ENCODE measurements at regions not wholly inside any gene's neighbourhood (a gene's known extent, or its start where the extent isn't known, plus 50 kb on each side); places are given as distances from the start of the nearest gene placed in this dataset.
"Not testable (repeated sequence)": the region's sequence is repeated elsewhere in the genome, so short reads cannot be mapped to it uniquely, and the experiment has no call there.

DNA sequence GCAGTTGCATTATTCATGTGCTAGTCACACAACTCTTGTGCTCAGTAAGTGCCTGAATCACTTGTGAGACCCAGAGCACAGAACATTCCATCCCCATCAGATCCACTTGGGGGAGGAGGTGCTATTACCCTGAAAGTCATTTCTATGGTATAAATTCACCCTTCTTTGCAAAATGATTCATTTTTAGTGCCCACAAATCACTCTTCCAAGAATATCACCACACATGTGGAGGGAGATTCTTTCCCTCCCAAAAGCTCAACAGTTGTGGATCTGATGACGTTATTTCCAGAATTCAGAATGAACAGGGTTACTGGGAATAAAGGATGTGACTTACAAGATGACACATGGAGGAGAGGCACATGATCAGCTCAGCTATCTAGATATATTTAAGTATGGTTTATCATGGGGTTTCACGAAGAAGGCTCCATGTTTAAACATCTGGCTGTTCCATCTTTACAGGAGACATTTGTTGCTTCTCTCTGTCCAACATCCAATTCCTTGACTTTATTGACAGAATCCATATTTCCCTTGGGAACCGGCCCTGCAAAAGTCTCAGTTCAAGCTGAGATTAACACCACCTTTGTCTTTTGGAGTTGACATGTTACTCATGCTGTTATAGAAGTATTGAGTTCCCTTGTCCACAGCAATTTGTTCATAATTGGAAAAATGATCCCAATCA is 214.2 kb upstream of the PROK2 start:
- no peak for DNase-seq (ENCODE audit: low read depth)

DNA sequence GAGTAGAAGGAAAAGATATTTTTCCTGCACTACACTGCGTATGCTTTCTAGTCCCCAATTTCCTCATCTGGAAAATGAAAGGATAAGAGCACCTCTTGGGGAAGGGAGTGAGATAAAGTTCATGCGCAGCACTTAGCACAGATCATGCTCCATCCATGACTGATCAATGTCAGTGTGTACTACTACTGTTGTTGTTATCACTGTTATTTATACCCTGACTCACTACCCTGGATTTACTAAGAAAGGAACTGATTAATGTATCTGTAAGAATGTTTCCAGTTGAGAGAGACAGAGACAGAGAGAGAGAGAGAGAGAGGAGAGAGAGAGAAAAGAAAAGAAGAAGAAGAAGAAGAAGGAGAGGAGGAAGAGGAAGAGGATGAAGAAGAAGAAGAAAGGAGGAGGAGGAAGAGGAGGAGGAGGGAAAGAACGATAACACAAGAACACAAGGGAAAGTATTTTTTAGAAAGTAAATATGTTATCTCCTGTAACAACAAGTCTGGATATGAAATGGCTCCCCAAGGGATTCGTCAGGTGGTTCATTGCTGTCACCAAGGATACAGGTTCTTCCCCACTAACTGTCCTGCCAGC is 212.2 kb upstream of the PROK2 start:
- DNase-seq (ENCODE audit: low read depth): no peak

DNA sequence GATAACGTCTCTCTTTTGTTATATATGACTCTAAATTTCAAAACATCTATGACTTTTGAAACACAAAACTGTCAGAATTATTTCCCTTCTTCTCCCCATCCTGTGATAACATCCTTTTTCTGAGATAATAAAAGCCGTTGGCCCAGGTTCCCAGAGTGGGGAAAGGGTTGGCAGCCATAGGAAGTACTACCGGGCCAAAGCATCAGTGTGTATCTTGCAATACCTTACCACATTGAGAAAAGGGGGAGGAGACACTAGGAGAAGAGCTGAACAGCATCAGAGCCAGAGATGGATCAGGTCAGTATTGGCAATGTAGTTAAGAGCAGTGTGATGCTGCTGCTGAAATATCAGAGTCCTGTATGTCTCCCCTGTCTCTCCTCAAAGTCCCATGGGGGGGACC is 210.0 kb upstream of the PROK2 start:
- DNase-seq (ENCODE audit: low read depth): no peak

DNA sequence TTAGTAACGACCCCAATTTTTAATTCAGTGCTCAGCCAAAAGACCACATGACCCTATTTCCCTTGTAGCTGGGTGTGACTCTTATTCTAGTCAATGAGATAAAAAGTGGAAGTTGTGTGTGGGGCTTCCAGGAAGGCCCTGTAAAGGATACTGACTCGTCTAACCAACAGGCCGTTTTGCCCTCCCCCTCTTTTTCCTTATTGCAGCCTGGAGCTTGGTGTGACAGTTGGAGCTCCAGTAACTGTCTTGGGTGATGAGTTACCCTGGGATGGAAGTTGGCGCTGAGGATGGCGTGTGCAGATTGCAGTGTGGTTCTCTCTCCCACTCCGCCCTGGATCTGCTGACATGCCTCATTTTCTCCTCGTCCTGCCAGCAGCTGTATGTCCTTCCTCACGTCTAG is 209.3 kb upstream of the PROK2 start:
- no peak for DNase-seq (ENCODE audit: low read depth)

DNA sequence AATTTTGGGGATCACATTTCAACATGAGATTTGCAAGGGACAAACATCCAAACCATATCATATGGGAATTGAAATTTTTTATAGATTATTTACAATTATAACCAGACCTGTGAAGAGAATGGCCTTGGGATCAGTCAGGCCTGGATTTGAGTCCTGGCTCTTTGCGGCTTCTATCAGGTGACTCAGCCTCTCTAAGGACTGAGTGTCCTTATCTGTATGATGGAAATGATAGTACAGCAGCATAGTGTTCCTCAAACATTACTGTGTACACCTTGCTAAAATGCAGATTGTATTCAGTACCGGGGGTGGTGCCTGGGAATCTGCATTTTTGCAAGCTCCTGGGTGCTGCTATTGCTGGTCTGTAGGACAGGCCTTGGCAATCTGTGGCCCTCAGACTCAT is 206.7 kb upstream of the PROK2 start:
- DNase-seq (ENCODE audit: low read depth): no peak

DNA sequence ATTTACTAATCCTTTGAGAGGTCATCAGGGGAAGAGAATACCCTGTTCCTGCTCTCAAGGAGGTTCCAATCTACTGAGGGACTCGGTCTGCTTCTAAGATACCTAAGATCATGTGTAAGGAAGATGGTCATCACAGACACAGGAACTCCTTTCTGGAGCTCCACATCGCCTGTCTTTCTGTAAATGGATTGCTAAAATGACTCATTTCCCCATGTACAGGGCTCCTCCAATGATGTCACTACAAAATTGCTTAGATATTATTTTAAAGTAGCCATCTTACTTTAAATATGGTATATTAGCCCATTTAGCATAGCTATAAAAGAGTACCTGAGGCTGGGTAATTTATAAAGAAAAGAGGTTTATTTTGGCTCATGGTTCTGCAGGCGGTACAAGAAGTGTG is 206.1 kb upstream of the PROK2 start:
- no peak for DNase-seq (ENCODE audit: low read depth)

DNA sequence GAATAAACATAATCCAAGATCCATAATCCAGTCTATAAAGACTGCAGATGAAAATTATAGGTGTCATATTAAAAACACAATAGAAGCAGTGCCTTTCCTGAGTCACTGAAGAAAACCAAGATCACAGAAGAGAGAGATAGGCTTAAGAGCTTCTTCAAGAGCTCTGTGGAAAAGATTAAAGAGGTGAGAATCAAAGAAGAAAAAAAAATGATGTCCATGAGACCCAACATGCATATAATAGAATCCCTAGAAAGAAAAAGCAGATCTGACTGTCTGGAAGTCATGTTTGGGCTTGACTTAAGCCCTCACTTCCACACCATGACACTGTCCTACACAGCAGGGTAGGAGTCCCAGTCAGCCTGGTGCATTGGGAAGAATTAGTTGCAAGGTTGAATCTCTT is 205.6 kb upstream of the PROK2 start:
- DNase-seq (ENCODE audit: low read depth): no peak

DNA sequence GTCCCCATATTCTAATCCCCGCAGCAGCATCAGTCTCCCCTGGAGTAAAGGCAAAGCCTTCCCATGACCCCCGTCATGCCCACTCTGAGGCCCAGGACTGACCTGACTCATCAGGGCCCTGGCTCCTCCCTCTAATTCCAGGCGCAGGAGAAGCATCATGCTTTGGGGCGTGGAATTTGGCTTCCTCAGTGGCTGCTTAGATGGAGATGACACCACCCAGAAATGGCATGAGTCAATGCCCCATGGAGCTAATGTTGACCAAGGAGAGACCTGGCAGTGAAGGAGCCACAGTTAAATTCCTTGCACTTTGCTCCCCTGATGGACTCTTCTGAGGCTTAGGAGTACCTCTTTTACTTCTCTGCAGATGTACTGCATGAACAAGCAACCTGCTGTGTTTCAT is 204.2 kb upstream of the PROK2 start:
- DNase-seq (ENCODE audit: low read depth): no peak

DNA sequence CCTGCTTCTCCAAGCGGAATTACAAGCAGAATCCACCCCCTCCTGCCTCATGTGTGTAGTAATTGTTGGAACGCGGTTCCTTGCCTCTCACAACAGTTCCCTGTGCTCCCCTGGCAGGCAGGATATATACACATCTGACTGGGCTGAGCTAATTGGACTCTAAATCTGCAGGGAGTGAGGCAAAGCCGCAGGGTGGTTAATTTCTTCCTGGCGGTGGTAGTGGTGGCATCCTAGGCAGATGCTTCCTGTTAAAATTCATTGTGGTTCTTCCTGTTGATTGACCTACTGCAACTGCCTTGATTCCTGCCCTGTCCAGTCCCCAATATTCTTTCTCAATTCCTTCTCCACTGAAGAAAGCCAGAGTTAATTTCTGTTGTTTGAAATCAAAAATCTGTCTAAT is 202.9 kb upstream of the PROK2 start:
- no peak for DNase-seq (ENCODE audit: low read depth)

DNA sequence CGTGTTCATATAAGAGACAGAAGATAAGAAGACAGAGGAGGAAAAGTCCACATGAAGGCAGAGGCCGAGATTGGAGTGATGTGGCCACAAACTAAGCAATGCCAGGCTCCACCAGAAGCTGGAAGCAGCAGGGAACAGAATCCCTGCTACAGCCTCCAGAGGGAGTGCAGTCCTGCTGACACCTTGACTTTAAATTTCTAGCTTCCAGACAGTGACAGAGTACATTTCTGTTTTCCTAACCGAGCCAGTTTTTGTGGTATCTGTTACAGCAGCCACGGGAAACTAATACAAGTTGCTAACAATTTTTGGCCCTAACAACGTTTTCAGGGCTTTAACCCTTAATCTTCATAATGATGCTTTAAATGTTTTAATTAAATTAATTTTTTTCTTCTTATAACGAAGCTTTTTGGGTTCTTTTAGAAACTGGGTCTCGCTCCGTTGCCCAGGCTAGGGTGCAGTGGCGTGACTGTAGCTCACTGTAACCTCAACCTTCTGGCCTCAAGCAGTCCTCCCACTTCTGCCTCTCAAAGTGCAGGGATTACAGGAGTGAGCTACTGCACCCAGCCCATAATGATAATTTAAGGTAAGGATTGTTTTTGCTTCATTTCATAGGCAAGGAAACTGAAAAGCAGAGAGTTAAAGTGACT is 202.3 kb upstream of the PROK2 start:
- DNase-seq (ENCODE audit: low read depth): no peak

DNA sequence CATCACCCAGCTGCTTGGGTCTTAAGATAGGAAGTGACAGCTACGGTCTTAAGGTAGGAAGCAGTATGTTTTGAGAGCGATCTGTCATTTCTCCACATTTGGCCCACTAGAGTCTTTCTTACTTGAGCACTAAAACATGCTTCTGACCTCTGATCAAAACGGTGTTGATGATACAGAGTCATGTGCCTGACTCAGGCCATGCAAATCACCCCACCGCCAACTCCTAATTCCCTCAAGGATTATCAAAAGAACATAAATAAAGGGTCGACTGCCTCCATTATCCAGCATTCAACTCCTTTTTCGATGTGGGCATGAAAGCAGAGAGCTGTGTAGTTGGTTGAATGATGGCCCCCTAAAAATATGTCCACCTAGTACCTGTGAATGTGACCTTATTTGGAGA is 201.7 kb upstream of the PROK2 start:
- no peak for DNase-seq (ENCODE audit: low read depth)

DNA sequence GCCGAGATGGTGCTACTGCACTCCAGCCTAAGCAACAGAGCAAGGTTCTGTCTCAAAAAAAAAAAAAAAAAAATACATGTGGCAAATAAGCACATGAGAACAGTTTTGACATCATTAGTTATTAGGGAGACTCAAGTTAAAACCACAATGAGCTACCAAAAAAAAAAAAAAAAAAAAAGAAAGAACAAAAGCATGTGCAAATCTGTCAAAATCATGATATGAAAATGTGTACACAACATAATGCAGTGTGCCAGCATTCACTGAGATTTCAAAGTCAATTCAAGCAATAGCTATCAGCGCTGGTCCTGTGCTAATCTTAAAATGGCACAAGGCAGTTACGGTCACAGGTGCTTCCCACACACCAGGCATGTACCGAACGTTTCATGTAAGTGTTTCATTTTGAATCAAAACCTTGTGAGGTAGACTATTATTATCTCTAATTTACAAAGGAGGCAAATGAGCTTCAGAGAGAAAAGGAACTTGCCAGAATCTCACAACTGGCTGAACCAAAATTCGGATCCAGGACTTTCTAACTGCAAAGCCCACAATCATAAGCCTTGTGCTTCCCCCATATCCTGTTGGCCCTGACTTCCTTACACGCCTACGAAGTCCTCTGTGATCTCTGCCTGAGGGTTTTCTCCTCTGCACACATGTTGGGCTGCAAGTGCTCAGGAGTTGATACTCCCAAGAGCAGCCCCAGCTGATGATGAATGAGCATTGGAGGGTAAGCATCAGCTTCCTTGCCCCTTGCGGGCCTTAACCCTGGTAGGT is 200.1 kb upstream of the PROK2 start:
- no peak for DNase-seq (ENCODE audit: low read depth)

DNA sequence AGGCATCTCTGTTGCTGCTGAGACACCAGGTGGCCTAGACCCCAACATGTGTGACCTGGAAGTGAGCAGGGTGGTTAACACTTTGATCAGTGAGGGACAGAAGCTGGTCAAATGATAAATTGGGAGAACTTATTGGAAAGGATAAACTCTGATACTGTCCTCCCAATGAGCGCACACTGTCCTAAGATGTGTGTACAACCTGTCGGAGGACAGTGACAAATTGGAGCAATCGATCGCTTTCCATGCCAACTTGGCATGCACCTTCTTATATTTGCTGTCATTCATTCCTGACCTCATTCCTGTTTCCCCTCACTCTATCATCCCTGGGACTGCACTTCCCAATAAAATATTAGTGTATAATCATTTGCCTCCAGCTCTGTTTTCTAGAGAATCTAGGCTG is 198.7 kb upstream of the PROK2 start:
- no peak for DNase-seq (ENCODE audit: low read depth)

DNA sequence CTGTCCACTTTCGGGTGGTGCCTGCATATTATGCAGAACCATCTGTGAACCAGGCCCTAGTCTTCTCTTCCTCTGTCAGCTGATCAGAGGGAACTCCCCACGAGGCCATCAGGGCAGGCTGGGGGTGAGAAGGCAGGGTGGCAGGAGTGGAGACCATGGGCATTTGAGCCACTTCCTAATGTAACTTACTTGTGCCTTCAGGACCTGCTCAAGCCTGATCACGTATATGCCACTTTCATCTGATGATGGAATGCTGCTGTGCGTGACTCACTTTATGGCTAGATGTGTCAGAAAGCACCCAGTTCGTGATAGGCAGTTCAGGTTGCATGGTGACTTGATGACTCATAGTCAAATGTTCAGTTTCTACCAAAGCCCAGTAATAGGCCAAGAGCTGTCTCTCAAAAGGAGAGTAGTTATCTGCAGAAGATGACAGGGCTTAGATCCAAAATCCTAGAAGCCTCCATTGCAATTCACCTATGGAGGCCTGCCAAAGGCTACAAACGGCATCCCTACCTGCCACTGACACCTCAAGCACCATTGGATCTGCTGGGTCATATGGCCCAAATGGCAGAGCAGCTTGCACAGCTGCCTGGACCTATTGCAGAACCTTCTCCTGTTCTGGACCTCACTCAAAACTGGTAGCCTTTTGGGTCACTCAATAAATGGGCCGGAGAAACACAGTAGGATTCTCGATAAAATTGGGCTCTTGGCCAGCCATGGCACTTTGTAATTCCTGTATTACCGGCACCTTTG is 197.7 kb upstream of the PROK2 start:
- DNase-seq (ENCODE audit: low read depth): not testable (repeated sequence)

DNA sequence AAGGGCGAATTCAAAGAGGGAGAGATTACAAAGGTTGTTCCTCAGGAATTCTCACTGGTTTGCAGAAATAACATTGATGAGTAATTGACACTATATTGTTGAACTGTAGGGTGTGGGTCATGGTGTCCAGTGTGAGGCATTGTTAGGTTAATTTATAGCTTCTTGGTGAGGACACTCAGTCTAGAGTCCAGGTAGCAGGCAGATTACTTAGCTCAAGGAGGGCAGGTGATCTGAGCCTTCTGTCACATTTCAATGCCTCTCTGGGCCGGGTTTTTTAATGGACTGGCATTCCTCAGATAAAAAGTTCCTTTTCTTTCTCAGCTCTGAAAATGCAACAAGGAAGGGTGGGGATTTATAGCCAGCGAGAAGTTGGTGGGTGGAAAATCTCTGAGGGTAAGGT is 194.2 kb upstream of the PROK2 start:
- no peak for DNase-seq (ENCODE audit: low read depth)

DNA sequence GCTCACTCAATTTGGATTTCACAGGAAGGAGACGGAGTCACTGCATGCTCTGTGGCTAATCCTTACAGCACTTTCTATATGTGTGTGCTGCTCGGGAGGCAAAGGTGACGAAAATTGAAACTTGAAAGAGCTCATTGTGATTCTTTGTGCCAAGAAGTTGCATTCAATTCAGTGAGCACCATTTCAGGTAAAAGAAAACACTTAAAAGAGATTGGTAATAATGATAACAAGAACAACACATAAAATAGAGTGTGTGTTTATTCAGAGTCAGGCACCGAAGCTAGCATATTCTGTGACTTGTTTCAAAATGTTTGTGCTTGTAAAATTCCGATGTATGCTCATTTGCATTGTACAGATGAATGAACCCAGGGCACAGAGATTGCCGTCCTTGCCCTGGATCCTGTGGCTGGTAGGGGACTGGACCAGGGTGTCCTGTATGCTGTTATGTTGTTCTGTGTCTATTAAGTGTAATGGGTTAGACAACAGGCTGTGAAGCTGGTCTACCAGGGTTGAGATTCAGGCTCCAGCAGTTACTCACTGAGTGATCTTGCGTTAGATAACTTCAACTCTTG is 193.3 kb upstream of the PROK2 start:
- no peak for DNase-seq (ENCODE audit: low read depth)

DNA sequence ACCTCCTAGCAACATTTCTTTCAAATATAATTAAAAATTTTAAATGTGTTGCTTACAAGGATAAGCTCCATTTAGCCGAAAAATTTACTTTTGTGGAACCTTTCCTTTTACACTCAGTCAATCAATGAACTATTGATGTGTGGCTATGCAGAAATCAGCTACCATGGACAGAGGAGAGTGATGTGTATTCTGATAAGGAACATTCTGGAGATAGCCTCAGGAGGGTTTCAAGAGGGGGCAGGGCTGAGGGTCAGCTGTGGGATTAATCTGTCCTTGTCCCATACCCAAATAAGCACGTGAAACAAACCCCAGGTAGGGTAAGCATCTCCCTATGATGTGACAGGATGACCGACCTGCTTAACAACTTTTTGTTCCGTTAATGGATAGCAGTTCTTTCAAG is 192.6 kb upstream of the PROK2 start:
- DNase-seq (ENCODE audit: low read depth): no peak

DNA sequence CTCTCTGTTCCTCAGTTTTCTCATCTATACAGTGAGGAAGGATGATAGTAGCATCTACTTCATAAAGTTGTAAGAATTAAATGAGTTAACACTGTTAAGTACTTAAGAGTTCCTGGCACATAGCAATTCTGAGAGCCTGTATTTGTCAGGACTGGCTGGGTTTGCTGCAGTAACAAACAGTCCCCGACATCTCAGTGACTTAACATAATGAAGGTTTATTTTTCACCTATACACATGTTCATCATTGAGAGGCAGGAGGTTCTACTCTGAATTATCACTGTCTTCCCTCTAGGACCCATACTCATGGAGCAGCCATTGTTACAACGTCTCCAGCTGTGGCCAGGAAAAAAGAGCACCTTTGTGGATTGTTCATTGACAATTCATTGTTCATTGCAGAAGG is 190.6 kb upstream of the PROK2 start:
- no peak for DNase-seq (ENCODE audit: low read depth)

DNA sequence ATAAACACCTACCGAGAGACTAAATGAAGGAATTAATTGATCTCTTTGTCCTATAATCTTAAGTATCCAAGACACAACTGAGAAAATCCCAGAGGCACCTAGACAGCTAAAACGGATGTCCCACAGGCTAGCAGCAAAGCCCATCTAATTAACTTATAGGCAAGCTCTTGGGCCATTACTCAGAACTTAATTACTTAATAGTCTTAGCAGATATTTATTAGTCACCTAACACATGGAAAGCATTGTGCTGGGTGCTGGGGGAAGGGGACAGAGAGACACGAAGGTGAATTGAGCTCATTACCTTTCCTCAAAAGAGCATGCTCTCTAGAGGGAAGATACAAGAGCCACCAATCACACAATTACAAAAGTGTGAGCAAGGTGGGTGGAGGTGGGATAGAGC is 189.8 kb upstream of the PROK2 start:
- DNase-seq (ENCODE audit: low read depth): no peak

DNA sequence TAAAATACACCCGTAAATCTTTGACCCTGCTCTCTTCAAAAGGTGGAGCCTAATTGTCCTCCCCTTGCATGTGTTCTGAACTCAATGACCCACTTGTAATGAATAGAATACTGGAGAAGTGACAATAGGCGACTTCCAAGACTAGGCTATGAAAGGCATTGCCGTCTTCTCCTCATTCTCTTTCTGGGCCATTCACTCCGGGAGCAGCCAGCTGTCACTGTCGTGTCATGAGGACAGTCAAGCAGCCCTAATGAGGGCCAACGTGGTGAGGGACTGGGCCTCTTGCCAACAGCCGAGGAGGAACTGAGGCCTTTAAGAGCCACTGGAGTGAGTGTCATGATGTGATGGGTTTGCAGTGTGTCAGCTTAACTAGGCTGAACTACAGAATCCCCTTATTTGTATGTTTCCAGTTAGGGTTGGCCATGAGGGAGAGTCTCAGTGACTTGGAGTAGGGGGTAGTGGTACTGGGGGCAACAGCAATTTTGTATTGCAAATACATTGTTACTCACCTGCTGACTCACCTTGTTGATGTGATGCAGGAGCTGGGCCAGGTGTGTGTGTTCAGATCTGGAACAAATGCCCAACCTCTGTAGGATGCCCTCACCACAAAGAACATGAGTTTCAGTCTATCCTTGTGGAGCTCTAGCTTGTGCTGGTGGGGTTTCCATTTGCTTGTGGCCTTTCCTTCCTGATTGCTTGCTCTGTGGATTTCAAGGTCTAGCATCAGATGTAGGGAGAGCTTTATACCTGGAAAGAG is 188.5 kb upstream of the PROK2 start:
- no peak for DNase-seq (ENCODE audit: low read depth)

DNA sequence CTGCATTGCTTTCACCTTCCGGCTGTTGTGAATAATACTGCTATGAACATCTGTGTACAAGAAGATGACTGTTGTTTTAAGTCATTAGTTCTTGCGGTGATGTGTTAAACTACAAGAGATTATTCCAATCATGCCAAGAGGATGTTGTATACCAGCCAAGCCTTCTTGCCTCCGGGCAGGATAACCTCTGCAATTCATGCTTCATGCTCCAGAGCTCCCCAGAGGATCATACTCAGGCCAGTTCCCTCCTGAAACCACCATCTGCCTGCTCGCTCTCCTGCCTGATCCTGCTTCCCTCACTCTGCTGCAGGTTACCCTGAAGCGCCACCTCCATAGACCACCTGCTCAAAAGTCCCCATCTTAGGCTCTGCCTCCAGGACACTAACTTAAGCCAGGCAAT is 187.1 kb upstream of the PROK2 start:
- no peak for DNase-seq (ENCODE audit: low read depth)

Measured in forelimb muscle (tissue), 1 donor.